ENCODE measurements at regions not wholly inside any gene's neighbourhood (a gene's known extent, or its start where the extent isn't known, plus 50 kb on each side); places are given as distances from the start of the nearest gene placed in this dataset.

DNA sequence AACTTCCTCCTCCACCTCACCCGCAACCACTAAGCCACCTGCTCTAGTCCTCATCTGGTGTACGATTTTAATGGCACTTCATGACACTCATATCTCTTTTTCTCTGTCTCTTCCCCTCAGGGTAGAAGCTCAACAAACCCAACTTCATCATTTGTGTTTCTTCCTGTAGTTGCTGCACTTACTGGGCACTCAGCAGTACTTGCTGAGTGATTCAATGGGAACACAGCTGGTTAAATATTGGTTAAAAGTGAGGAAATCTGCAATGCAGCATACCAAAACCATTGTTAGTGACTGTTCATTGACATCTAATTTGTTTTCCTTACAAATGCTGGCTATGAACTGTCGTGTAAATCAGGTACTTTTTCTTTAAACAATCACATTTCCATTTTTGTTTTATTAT, 541.1 kb upstream of the PRMT6 start:
- no peak for DNase-seq

DNA sequence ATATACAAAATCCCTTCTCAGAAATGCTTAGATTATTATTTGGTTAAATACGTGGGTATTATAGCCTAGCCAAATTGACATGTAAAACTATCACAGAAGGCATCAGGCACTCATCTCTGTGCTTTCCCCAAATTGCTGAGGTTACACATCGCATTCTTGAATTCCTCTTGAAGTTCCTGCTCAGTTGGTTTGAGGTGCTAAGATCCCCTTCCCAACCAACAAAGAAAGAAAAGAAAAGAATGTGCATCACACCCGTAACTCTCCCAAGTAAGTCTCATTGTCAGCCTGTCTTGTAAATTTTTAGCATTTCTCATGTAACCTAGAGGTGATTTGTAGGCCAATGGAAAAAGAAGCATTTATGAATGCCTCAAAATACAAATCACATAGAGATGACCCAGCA, 539.2 kb upstream of the PRMT6 start:
- DNase-seq = no peak

DNA sequence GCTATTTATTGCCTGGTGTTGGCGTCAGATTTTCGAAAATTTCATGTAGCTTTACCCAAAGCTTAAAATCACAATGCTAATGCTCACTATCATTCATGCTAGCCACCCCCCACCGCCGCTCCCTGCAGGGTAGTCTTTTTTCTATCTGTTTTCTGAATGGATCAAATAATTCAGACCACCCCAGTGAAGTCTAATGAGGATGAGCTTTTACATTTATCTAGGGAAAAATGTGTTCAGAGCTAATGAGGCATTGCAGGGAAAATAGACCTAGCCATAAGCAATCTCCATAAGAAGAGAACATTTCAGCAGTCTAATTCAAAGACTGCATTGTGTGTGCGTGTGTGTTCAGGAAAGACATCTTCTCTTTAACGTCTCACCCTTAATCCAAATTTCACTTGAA, 533.0 kb upstream of the PRMT6 start:
- no peak for DNase-seq

DNA sequence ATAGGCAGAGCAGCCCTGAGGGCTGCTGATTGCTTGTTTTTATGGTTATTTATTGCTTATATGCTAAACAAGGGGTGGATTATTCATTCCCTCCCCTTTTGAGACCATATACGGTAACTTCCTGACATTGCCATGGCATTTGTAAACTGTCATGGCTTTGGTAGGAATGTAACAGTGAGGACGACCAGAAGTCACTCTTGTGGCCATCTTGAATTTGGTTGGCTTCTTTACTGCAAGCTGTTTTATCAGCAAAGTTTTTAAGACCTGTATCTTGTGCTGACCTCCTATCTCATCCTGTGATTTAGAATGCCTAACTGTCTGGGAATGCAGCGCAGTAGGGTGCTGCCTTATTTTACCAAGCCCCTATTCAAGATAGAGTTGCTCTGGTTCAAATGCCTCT, 531.8 kb upstream of the PRMT6 start:
- no peak for DNase-seq

DNA sequence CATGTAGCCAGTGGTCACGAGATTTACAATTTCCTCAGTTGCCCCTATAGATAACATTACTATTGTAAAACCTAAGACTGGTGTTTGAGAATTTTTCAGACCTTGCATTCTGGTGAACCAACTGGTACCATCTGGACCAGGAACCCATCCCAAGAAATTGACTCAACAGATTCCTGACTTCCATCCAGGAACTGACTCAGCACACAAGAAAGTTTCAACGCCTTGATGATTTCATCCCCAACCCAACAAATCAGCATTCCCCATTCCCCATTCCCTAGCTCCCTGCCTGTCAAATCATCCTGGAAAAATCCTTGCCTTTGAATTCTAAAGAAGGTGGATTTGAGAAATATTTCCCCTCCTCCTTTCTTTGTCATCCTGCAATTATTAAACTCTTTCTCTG, 529.8 kb upstream of the PRMT6 start:
- DNase-seq = no peak

DNA sequence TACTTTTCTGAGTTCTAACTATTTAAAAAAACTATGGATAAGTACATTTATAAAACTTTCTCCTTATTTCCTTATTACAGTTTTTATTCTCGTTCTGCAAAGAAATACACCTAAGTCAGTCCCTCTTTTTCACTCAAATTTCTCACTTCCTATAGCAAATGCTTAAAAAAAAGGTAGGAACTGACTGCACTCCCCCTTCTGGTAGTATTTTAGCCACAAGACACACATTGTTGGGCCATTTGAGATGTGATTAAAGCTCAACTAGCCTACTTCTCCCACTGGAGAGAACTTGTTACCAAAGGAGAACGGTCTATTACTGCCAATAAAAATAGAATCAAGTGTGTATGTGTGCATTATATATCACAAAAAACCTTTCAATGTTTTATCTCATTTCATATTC, 521.9 kb upstream of the PRMT6 start:
- DNase-seq = no peak

DNA sequence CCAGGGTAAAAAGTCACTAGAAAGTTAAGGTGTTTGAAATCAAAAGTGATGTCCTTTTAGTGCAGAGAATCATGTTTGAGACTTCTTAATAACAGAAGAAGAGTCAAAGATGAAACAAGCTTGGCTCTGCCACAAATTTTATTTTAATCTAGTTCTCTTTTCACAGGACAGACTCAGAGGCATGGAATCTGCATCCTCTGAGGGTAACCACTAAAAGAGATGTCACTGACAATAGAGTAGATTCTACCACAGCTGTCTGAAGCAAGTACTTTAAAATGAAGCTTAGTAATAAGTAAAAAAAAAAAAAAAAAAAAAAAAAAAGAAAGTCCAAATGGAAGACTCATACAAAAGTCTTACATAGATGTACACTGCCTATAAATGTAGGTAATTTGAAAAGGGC, 519.7 kb upstream of the PRMT6 start:
- no peak for DNase-seq

DNA sequence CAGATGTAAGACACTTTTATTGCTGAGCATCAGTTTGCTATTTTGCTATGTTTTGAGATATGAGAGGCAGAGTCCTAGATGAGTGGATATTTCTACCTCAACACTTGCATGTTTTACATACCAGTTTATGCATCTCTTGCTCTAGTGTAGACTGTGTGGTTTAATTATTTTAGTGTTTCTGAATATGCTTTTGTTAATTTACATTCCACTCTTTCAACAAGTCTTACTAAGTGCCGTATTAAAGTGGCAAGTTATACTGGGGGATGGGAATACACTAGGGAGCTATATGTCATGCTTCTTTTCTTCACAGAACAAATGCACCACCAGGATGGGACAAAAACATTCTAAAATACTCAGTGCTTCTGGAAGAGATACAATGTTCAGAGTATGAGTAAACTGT, 507.7 kb upstream of the PRMT6 start:
- no peak for DNase-seq

DNA sequence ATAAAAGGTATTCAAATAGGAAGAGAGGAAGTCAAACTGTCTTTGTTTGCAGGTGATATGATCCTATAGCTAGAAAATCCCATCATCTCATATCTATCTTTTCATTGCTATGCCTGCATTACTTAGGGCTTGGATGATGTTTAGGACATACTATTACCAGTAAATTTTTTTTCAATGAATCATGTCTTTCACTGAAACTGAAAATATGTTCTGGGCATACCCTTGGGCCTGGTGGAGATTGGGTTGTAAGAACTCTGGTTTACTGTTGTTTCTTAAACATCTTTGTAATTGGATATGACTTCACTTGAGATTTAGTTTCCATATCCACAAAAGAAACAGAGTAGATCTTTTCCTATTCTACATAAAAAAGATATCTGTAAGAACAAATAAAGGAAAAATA, 502.2 kb upstream of the PRMT6 start:
- no peak for DNase-seq

DNA sequence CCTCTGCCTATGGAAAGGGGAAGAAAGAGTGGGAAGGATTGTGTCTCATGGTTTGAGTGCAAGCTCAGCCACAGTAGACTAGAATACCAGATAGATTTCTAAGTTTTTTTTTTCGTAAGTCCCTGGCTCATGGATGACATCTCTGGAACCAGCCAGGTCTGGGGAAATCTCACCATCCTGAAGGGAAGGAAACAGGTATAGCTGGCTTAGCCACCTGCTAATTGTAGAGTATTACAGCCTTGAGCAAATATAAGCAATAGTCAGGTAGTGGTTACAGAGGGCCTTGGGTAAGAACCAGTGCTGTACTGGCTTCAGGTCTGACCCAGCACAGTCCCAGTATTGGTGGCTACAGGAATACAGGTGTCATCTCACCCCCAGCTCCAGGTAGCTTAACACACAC, 500.9 kb upstream of the PRMT6 start:
- no peak for DNase-seq

DNA sequence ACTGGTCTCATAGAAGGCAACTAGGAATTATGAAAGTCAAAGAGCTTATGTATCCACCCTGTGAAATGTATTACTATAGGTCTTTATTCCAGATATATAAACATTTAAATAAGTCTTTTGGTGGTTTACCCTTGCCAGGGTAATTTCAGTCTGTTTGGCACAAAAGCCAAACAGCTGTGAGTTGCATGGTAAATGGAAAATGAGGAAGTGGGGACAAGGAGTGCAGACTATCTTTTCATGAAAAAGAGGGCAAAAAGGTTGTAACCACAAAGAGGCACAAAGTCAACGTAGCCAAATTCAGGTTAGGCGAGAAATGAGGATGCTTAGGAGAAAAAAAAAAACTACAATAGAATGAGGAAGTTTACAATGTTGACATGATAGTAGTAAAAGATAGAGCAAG, 492.3 kb upstream of the PRMT6 start:
- no peak for DNase-seq

DNA sequence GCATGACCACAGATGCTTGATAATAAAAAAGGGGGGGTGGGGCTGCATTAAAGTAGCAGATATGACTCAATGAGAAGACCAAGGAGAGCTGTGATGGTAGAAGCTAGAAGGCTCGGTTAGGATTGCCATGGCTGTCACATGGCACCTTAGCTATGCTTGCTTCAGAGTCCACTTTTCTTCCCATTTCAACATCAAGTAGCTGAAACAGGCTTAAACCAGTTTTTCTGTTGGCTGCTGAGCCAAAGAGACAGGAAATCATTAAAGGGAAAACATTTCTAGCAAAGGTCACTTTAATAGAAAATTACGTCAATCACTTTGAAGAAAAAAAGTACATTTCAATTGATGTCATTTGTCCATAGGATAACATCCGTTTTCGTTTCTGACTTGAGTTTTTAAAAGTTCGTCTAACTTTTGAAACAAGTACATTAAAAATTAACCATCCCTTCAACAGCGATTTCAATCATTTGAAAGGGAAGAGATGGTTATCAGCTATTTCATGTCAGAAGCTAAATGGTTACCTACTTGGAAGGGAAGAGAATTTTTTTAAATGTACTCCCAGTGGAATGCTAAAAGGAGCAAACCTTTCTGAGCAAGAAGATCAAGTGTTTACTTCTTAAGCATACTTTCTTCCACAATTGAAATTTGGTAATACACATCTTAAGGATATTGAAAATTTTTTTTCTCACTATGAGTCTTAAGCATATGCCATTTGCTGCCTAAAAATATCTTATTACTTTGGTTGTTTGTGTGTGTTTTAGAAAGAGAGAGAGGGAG, 488.1 kb upstream of the PRMT6 start:
- DNase-seq = no peak

DNA sequence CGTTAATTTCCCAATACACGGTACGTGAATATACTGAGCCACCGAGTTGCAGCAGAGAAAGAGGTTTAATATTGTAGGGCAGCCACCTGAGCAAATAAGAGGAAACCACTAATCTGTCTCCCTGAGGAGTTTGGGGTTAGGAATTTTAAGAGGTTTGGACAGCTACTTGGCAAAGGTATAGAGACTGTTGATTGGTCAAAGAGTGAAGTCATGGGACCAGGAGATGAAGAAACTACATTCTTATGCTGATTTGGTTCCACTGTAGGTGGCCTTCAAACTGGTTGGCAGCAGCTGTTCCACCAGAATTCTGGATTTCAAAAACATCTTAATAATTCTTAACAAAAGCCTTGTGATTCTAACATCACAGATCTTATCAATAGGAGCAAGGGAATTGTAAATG, 485.4 kb upstream of the PRMT6 start:
- DNase-seq = no peak

DNA sequence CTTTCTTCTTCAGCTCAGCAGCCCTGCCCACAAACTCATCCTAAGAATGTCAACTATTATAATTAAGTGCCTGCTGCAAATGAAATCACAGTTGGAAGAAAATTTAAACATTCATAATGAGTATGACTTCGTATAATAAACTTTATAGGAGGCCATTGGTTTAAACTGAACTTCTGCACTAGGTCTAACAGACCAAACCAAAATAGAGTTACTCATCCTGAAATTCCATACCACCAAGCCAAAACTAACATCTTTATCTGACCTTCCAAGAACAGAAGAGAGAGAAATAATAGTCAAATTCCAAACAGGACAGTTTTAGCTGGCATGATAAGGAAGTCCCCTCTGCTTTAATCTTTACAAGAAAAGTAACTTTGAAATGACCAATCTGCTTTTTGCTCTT, 472.4 kb upstream of the PRMT6 start:
- DNase-seq = no peak

DNA sequence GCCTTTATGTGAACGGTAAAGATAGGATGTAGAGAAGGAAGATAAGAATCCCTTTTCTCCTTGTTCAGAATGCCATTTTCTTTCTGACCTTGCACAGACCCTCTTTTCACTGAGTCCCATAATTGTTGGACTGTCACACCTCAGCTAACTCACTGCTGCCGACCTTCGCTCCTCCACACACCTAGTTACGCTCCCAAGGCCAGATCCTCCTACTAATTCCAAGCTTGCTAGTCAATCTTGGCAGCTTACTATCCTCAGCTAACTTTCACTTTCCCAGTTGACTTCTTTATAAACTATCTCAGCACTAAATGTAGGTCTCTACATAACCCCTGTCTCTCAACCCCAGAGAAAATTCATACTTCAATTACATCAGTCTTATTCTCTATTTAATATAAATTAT, 471.8 kb upstream of the PRMT6 start:
- DNase-seq = no peak

DNA sequence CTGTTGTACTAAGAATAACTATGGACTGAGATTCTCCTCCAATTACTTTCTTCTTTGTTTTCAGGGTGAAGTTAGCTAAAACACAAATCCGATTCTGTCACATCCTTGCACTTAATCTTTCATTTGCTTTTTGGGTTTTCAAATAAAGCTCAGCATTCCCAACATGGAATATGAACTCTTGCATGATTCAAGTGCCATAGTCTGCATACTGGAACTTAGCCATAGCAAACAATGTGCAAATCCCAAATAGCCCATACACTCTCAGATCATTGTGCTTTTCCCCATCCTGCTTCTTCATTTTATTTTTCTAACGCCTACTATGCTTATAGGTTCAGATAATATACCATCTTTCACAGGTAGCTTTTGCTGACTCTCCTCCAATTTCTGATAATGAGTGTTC, 455.8 kb upstream of the PRMT6 start:
- DNase-seq = no peak

DNA sequence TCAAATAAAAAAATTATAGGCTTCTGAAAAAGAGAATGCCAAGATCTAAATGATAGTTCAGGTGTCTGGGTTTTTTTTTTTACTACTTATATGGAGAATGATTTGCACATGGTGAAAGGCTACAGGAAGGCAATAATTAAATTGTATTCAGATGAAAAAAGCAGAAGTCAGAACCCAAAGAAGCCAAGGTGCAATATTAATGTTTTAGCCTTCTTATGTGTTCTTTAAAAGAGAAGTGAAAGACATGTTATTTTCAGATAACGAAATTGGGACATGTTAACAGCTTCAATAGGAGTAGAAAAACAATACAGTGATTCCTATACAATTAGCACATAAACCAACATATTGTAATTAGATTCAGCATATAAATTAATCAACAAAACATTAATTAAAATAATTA, 452.9 kb upstream of the PRMT6 start:
- no peak for DNase-seq

DNA sequence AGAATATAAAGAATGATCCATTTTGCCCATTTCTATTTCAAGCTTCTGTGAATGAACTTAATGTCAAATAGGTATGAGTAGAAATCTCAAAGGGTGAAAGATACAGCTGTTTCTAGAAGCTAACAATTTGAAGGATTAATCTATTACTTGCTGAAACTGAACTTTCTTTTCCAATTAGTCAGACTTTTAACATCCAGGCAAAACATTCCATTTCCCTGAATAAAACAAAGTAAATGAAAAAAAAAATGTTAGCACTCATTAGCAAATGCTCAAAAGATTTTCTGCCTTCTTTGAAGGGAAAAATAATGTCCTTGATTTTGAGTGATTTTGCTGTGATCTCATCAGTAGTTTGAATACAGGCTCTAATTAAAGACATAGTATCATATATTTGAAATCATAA, 447.6 kb upstream of the PRMT6 start:
- DNase-seq = no peak

DNA sequence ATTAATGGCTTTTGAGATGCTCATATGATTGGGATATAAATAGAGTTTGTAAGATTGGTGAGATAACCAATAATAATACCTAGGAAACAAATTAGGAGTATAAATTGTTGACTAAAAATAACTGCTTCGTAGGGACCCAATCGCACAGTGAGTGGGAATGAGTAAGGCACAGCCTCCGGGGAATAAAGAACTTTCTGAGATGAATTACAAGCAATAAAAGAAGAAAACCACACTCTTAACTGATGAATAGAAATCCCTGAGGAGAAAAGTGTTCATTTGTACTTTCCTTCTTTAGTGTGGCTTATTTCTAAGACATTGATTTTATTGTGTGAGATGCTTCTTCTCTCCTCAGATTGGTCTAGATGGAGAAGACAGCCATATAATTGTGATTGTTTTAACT, 443.4 kb upstream of the PRMT6 start:
- no peak for DNase-seq

DNA sequence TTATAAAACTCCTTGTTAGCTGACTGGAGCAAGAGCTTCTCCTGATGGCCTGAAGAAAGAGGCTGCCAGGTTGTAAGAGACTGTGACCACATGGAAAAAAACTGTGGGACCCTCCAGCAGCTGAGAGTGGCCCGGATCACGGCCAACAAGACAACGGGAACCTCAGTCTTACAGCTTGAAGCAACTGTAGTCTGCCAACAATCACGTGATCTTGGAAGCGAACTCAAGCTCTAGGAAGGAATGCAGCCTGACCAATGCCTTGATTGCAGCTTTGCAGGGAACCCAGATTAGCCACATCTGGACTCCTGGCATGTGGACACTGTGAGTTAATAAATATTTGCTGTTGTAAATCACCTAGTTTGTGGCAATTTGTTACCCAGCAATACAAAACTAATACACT, 442.6 kb upstream of the PRMT6 start:
- DNase-seq = no peak

DNA sequence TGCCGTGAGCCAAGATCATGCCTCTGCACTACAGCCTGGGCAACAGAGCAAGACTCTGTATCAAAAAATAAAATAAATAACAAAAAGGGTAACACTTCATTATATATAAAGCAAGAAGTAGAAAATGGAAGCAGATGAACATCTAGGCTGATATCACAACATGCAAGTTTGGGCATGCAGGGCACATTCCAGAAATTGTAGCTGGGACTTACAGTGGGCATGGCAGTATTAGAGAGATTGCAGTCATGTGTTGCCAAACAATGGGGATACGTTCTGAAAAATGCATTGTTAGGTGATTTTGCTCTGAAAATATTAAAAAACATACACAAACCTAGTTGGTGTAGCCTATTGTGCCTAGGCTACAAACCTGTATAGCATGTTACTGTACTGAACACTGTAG, 441.0 kb upstream of the PRMT6 start:
- DNase-seq = no peak

DNA sequence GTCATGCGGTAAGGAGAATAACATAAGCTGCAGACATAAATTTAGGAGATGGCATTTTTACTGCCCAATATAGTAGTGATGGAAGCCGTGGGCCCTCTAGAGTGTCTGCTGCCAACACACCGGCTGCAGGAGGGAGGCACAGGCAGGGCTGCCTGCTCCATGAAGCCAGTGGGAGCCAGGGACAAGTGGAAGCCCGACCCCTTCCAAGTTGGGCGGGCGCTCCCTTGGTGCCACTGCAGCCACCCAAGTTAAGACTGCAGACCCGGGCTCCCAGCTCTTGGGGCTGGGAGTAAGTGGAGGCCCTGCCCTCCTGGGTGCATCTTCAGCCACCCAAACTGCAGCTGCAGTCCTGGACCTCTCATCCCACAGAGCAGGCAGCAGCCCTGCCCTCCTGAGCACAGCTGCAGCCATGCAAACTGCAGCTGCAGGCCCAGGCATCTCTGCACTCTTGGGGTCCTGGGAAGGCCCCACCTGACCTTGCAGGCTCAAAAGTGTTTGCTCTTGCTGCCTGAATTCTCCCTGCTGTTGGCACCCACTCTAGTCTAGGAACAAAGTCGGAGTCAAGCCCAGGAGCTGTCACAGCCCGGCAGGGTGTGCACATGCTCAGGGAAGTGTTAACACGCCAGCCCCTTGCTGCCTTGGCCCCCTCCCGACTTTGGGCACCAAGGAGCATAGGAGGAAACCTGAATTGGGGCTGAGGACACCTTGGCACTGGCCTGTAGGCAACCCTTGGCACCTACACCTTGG, 437.2 kb upstream of the PRMT6 start:
- DNase-seq = no peak

DNA sequence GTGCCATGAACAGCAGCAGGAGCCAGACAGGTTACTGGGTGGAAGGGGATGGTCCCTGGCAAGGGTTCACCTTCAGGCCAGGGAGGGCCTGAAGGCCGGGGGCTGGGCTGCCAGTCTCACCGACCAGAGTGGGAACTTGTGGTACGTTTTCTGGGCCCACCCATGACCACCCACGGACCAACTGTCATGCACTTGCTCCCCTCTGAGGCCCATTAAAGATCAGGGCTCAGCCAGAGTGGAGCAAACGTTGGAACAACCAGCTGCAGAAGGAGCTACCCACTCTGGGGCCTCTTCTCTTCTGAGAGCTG, 436.7 kb upstream of the PRMT6 start:
- DNase-seq = no peak

DNA sequence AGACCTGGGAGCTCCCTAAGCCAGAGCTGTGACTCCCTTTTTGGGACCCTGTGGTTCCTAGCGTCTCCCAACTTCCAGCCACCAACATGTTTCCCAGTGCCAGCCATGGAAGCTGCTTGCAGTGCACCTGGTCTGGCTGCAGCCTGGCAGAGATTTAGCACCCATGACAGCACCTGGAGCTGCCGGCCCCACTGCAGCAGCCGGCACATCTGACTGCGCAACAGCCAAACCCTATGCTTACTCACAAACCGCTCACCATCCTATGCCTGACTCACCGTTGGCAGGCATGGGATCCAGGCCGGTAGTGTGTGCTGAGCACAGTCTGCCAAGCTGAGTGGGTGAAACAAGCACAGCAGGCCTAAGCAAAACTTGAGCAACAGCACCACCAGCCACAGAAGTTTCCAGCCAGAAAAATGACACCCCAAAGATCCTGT, 435.9 kb upstream of the PRMT6 start:
- no peak for DNase-seq

DNA sequence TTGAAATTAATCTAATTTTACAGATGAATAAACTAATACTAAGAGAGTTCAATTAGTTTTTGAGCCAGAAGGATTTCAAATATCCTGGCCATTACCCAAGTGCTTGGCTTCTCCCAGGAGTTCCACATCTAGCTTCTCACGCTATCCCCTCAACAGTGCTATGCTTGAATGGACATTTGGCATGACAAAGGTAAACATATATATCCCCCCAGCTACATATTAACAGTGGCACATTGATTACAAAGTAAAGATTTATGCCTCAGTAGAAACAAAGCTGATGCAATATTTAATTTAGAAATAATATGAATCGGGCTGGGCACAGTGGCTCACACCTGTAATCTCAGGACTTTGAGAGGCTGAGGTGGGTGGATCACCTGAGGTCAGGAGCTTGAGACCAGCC, 434.6 kb upstream of the PRMT6 start:
- peak; percentile 70 for DNase-seq
